ENCODE measurements at regions not wholly inside any gene's neighbourhood (a gene's known extent, or its start where the extent isn't known, plus 50 kb on each side); places are given as distances from the start of the nearest gene placed in this dataset.
"Not testable (repeated sequence)": the region's sequence is repeated elsewhere in the genome, so short reads cannot be mapped to it uniquely, and the experiment has no call there.

DNA sequence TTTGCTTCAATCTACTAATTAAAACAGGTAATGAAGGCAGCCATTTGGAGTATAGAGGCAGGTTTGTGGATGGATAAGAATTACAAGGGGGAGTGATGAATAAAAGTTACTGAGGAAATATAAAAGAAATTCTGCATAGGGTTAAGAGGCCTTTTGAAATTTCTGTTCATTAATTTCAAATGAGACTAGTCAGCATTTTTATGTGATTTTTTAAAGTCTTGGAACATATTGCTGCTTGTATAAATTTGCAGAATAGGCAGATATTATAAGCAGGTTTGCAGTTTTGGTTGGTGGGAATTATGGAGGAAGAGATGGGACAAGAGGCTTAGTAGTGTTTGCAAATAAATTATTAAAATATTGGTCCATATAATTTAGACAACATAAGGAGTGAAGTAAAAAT lies 750.4 kb upstream of the AGA start:
- no peak for DNase-seq

DNA sequence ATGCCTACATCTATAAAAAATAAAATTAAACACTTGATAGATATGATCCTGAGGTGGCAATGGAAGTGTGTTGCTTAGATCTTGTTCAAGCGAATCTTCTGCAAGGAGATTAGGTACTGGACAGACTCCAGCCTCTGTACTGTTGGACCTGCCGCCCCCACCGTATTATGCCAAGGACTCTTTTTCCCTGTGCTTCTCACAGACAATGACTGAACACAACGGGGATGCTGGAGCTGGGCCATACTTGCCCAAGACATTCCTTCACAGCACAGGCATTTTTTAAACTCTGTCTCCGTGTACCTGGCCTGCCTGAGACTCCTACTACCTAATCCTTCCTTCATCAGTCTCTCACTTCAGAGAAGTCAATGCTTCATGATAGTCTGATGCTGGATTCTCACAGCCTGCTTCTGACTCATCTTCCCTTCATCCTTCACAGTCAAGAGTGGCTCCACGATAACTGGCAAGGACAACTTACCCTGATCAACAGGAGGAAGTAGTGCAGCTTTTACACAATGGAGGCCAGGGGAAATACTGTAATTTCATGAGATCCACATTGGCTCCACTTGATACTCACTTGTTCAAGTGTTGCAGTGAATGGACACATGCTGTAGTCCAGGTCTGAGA lies 754.6 kb upstream of the AGA start:
- DNase-seq: no peak

DNA sequence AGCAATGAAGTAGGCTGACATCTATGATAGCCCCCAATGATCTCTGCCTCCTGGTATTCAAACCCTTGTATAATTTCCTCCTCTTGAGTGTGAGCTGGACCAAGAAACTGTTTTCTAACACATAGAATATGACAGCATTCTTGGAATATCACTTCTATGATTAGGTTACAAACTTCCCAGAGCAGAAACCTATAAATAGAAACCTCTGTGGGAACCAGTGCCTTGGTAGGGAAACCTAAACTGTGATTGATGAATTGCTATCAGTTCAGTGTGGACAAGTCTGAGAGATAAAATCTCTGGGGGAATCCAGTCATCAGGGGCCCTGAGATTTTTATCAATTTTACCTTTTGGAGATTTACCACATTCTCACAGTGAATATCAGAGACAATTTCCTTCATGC lies 756.5 kb upstream of the AGA start:
- no peak for DNase-seq

DNA sequence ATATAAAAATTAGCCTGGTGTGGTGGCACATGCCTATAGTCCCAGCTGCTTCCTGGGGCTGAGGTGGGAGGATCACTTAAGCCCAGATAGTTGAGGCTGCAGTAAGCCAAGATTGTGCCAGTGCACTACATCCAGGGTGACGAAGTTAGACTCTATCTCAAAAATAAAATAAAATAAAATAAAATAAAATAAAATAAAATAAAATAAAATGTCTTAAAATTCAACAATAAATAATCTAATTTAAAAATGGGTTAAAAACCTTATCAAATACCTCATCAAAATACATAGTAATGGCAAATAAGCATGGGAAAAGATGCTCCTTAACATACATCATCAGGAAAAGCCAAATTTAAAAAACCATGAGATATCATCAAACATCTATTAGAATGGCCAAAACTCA lies 760.2 kb upstream of the AGA start:
- DNase-seq: no peak

DNA sequence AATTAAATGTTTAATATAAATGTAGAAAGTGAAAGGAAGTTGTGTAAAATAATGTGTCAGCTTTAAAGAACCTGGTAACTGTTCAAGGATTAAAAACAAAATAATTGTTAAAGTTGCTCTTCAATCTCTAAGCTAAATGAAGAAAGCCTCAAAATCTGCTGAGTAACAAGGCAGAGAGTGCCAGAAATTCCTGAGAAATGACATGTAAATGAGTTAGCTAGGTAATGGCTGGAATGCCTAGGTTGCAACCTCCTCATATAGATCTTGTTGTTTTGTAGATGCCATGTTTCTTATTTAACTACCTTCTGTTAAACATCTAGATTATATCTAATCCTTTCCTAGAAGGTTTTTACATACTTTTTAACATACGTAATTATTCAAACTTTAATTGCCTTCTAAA lies 763.6 kb upstream of the AGA start:
- no peak for DNase-seq

DNA sequence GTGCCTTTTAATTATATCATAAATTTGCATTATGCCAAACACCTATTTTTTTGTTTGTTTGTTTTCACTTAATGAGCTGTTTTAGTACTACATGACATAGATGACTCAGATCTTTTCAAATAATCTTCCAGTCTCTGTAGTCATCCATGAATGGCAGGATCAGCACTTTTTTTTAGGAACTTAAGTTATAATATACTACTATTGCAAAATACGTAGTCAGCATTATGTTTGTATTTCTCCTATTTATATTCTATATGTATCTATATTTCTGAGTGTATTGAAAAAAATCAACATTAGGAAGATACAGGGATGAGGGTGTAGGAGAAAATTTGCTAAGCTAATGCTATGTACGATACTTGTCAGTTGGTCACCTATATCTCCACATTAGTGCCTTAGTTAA lies 773.1 kb upstream of the AGA start:
- no peak for DNase-seq

DNA sequence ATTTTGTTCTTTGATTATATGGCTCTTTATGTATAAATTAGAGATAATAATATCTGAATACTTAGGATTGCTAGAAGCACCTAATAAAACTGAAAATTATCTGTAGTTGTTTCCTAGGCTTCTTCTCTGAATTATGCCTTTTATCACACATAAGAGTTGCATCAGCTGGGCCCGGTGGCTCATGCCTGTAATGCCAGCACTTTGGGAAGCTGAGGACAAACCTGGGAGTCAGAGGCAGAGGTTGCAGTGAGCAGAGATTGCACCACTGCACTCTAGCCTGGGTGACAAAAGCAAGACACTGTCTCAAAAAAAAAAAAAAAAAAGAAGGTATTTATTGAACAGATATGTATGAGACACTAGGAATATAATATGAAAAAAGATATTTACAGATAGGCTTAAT lies 773.5 kb upstream of the AGA start:
- DNase-seq: no peak

DNA sequence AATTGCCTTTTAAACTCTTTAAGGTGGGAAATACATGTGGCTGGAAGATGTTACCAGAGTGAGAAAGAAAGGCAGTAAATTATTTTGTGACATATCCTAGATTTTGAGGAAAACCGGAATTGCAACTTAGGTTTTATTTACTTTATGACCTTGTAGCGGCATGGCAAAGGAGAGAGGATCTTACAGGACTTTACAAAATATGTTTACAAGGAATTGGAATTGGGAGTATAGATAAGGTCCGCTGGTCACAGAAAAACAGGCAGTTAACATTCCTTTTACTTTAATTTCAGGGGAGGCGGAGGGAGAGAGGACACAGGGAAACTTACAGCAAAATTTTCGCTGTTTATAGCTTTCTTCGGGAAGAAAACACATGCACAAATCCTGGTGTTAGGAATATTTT lies 784.2 kb upstream of the AGA start:
- not testable (repeated sequence) for DNase-seq

DNA sequence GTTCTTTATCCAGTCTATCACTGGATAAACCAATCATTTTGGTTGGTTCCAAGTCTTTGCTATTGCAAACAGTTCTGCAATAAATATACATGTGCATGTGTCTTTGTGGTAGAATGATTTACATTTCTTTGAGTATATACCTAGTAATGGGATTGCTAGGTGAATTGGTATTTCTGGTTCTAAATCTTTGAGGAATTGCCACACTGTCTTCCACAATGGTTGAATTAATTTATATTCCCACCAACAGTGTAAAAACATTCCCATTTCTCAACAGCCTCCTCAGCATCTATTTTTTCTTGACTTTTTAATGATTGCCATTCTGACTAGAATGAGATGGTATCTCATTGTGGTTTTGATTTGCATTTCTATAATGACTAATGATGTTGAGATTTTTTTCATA lies 791.7 kb upstream of the AGA start:
- no peak for DNase-seq

DNA sequence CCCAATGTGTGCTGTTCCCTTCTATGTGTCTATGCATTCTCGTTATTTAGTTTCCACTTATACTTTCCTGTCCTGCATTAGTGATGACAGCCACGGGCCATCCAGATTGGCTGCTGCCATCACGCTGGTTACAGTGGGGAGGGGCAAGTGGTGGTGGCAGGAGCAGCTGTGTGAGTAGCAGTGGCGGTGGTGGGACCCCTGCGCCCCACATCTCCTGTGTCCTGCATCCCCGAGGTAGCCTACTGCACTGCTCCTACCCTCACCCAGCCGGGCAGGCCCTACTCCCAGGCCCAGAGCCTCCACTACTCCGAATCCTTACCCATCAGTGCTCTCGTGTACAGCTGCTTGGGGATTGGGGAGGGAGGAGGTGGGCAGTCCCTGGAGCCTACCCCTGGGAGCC lies 798.7 kb upstream of the AGA start:
- no peak for DNase-seq

DNA sequence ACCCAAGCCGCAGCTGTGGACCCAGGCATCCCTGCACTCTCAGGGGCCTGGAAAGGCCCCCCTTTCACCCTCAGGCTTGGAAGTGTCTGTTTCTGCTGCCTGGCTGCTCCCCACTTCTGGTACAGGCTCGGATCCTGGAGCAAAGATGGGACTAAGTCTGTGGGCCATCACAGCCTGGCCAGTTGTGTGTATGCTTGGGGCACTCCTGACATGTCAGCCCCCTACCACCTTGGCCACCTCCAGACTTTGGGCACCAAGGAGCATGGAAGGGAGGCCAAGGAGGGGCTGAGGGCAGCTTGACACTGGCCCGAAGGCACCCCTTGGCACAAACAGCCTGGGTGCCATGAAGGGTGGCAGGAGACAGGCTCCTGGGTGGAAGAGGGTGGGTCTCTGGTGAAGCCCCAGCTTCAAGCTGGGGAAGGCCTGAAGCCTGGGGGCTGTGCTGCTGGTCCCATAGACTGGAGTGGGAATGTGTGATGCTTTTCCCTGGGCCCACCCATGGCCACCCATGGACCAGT lies 799.4 kb upstream of the AGA start:
- no peak for DNase-seq

DNA sequence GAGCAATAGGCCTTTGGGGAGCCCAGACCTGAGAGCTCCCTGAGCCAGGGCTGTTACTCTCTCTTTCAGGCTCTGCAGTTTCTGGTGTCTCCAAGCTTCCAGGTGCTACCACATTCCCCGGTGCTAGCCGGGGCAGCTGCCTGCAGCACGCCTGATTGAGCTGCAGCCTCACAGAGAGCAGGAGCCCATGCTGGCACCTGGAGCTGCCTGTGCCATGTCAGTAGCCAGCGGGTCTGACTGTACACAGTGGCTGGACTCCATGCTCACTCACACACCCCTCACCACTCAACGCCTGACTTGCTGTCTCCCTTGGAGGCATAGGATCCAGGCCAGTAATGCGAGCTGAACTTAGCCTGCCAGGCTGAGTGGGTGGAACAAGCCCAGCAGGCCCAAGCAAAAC lies 800.4 kb upstream of the AGA start:
- DNase-seq: no peak

DNA sequence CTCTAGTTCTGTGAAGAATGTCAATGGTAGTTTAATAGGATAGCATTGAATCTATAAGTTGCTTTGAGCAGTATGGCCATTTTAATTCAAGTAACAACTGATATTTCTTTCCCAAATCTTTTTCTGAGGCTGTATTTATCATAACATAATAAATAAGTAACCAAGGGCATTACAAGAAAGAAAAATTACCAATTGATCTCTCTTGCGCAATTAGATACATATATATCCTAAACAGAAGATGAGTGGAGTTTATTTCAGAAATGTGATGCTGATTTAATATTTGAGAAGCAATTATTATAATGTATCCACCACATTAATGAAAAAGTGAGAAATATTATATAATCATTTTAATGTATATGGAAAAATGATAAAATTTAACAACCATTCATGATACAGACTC lies 802.5 kb upstream of the AGA start:
- no peak for DNase-seq

DNA sequence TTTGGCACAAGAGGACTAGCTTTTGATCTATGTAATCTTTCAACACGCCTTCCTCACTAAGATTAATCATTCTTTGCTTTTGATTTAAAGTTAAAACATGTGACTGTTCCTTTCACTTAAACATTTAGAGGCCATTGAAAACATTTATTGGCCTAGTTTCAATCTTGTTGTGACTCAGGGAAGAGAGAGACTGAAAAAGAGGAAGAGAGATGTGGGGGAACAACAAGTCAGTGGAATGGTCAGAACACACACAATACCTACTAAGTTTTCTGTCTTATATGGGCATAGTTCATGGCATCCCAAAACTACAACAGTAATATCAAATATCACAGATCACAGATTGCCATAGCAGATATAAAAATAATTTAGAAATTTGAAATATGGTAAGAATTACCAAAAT lies 812.9 kb upstream of the AGA start:
- DNase-seq: no peak

DNA sequence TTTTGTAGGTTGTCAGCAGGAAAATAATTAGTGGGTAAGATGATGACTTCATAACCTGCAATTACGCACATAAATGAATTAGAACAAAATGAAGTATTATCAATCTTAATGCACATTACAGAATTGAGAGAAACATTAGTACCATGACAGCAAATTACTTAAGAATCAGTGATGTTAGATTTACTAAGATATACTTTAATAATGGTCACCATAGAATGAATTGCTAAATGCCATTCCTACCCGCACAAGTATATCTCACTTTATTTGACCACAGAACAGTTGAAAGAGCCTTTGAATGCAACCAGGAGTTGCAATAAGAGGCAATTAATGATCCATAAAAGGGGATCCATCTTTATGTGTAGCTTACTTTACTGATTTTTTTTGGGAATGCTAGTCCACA lies 816.4 kb upstream of the AGA start:
- DNase-seq: no peak

DNA sequence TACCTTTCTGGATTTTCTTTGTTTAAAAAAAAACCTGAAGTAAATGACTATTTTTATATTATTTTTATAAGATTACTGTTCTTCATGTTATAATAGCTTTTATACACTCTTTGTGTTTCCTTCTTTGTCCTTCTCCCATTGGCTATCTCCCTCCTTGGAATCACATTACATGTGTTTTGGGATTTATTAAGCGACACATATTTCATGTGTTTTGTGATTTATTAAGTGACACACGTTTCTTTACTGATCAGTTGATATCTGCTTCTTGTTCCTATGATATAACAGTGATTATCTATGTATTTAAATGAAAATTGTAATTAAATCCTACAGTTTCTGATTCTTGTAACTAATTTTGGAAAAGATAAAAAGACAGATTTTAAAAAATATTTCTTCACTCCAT lies 817.3 kb upstream of the AGA start:
- no peak for DNase-seq

DNA sequence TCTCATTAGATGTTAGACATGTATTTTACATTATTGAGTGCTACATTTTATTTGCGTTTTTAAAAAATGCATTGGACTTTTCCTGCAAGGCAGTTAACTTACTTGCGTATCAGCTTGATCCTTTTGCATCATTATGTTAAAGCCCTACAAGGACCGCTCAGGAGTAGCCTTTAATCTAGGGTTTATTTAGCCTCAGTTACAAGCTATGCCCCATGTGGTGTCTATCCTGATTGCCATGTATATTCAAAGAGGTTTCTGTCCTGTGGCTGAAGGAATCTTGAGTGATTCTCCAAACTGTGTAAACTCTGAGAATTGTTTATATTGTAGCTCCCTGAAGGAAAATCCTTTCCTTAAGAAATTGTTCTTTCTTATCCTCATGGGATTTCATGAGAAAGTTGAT lies 821.8 kb upstream of the AGA start:
- no peak for DNase-seq

DNA sequence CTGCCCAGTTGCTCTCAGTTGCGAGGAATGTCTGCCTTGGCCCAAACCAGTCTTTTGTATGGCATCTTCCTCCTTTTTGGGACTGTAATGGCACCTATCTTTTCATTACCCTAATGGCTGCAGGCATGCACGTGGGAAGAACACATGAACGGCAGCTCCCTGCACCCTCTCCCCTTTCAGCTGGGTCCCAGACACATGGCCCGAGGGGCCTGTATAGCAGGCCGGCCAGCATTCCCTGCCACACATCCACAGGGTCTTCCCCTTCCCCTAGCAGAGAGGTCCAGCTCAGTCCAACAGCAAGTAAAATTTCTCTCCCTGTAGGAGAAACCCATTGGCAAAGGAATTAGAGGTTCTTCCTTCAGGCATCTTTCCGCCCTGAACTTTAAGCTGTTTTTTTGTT lies 829.1 kb upstream of the AGA start:
- DNase-seq: no peak

DNA sequence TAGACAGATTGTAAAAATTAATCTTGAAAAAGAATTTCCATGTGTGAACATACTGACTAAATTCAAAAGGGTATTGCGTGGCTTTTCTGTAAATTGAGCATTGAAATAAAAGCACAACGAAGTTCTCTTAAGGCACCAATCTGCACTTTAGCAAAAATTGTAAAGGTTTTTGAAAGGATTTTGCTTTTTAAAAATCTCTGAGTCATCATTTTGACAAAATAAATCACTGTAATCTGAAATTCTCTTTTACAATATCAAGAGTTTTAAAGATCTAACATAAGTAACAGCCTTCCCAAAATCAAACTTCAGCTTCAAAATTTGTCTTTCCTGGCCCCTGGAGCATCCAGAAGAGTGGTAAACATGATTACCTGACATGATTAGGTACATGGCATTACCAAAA lies 830.9 kb upstream of the AGA start:
- no peak for DNase-seq

DNA sequence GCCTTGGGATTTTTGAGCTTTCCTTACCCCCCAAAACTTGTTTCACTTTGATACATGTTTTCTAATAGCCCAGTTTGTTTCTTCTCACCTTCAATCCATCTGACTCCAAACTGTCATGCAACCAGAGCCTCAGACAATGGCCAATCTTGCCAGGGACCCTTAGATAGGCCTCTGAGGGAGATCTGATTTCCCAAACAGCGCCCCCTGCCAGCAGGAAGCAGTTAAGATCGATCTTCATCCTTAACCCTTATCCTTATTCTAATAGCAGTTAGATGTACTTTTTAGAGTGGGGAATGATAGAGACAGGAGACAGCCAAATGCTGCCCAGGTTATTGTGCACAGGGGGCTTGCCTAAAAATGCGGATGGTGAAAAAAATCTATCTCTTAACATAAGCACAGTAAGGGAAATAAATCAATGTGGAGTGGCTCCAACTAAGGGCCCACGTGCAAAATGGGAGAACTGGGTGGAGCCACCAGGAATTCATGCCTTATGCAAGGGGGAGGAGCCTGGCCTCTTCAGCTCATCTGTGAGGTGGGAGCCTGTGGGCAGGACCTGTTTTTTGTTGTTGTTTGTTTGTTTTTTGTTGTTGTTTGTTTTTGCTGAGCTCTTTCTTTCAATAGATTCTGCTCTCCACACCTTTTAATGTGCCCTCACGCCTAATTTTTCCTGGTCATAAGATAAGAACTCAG lies 833.6 kb upstream of the AGA start:
- DNase-seq: no peak

DNA sequence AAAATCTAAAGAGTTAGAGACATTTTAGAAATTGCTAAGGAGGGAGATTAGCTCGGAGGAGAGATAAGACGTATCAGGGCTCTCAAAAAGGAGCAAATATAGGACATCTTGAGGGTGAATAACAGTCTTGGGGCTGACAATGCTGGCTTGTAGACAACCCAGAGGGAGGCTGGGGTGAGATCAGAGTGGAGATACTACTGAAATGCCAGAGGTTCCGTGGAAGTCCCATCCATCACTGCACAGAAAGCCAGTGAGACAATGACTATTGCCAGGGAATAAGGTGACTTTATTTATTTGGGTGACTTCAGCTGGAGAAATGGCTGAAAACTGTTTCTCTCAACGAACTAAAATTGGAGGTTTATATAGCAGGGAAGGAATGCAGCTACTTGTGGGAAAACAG lies 838.1 kb upstream of the AGA start:
- no peak for DNase-seq

DNA sequence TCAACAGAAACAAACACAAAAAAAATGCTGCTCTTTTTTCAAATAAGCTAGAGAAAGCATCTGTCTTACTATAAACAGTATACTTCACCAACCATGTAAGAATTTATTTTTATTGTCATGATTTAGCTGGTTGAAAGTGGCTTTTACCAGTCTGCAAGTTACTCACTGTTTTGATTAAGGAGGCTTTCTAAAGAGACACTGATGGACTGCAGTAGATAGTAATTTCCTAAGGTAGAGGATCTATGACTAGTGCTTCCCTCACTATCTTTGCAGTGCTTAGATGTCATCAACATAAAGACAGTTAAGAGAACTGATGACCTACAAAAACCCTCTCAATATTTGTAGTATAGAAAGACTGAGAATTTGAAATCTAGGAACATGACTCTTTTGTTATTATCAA lies 846.2 kb upstream of the AGA start:
- no peak for DNase-seq

DNA sequence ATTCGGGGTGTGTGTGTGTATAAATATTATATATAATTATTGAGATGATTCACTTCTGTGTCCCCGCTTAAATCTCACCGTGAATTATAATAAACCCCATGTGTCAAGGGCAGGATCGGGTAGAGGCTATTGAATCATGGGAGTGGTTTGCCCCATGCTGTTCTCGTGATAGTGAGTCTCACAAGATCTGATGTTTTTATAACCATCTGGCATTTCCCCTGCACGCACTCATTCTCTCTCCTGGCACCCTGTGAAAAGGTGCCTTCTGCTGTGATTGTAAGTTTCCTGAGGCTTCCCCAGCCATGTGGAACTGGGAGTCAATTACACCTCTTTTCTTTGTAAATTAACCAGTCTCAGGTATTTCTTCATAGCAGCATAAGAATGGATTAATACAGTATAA lies 851.4 kb upstream of the AGA start:
- no peak for DNase-seq

DNA sequence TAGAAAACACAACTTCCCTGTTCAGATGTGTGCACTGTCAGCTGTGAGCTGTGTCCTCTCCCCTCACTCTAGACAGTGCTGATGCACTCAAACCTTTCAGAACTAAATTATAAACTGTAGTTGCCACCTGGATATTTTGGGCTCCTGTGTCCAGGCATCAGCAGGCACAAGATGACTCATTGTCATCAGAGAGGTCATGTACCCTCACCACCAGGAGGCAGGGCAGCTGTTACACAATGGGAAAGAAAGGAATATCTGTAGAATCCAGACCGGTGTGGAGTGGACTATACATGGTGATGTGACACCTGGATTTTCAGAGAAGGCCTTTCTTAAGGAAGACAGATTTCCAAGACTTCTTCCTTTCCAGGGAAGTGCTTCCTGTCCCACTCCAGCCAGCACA lies 854.4 kb upstream of the AGA start:
- DNase-seq: no peak

DNA sequence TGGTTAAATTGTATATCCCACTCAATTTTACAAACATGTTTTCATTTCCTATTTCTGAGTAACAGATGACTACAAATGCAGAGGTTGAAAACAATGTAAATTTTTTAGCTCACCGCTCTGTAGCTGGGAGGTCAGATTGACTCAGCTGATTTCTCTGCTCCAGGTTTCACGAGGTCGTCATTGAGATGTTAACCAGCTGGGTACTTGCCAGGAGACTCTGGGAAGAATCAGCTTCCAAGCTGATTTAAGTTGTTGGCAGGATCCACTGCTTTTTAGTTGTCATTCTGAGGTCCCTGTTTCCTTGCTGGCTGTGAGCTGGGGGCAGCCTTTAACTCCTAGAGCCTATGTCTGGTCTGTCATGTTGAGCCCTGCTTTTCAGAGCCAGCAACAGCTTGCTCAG lies 864.3 kb upstream of the AGA start:
- no peak for DNase-seq
